SU-DHL-6 (cell line): ENCODE measurements at regions not wholly inside any gene's neighbourhood (a gene's known extent, or its start where the extent isn't known, plus 50 kb on each side); places are given as distances from the start of the nearest gene placed in this dataset.

Experiments
- CTCF ChIP-seq: fragments of 200-600 bp; sonication (generic); IDR thresholded peaks from one replicate; pipeline ENCODE4 v1.5.1; 2017; ENCODE audit warnings: antibody characterized with exemption, mild to moderate bottlenecking, low read length, moderate library complexity; ENCODE audit not compliant: insufficient read depth, poor library complexity, severe bottlenecking
- EZH2phosphoT487 ChIP-seq: fragments of 200-600 bp; sonication (generic), shearing (Covaris generic); conservative IDR thresholded peaks from 2 replicates; pipeline ENCODE4 v1.6.1; 2018; ENCODE audit warnings: mild to moderate bottlenecking, antibody characterized with exemption, low read length, moderate library complexity, mixed read lengths

- TF ChIP-seq CTCF = no peak
- TF ChIP-seq EZH2phosphoT487 = no peak
These were observed 414.9 kb downstream of the CDH2 start for GRCh38 chr18:27762054-27762453.
